HG02870 (cell line): ENCODE measurements at regions not wholly inside any gene's neighbourhood (a gene's known extent, or its start where the extent isn't known, plus 50 kb on each side); places are given as distances from the start of the nearest gene placed in this dataset.

Experiments used
- ATAC-seq: cut with Tn5 transposase; IDR thresholded peaks from one replicate; pipeline ENCODE4 v1.9.1; 2021; ENCODE audit warnings: mild to moderate bottlenecking, moderate library complexity; ENCODE audit not compliant: unreplicated experiment

GRCh38 chr2:103667335-103667884, 905.6 kb downstream of the TMEM182 start:
- ATAC-seq: no peak

GRCh38 chr2:103669531-103669930, 907.7 kb downstream of the TMEM182 start:
- ATAC-seq: no peak
